ENCODE measurements at regions not wholly inside any gene's neighbourhood (a gene's known extent, or its start where the extent isn't known, plus 50 kb on each side); places are given as distances from the start of the nearest gene placed in this dataset.

DNA sequence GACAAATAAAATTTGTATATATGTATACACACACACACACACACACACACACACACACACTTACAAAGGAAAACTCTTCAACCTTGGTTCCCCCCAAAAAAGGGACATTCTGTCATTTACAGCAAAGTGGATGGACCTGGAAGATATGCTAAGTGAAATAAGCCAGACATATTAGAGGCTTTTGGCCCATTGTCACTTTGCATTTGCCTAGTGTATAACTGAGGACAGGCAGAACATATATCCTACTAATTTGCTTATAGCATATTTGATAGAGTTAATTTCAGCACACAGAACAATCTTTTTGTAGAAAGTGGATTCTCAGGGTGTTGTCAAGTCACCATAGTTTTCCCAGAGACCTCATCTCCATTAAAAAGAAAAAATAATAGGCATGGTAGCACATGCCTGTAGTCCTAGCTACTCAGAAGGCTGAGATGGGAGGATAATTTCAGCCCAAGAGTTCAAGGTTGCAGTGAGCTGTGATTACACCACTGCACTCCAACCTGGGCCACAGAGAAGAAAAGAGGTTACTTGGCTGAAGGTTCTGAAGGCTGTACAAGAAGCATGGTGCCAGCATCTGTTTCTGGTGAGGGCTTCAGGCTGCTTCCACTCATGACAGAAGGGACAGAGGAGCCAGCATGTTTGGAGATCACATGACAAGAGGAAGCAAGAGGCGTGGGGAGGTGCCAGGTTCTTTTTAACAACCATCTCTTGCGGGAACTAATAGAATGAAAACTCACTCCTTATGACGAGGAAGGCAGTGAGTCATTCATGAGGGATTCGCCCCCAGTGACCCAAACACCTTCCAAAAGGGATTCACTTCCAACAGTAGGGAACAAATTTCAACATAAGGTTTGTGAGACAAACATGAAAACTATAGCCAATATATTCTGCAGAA is 135.6 kb downstream of the TMEM168 start:
- TF ChIP-seq, protein P1, sequence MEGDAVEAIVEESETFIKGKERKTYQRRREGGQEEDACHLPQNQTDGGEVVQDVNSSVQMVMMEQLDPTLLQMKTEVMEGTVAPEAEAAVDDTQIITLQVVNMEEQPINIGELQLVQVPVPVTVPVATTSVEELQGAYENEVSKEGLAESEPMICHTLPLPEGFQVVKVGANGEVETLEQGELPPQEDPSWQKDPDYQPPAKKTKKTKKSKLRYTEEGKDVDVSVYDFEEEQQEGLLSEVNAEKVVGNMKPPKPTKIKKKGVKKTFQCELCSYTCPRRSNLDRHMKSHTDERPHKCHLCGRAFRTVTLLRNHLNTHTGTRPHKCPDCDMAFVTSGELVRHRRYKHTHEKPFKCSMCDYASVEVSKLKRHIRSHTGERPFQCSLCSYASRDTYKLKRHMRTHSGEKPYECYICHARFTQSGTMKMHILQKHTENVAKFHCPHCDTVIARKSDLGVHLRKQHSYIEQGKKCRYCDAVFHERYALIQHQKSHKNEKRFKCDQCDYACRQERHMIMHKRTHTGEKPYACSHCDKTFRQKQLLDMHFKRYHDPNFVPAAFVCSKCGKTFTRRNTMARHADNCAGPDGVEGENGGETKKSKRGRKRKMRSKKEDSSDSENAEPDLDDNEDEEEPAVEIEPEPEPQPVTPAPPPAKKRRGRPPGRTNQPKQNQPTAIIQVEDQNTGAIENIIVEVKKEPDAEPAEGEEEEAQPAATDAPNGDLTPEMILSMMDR (IDR thresholded peaks at IDR 0.05), result no peak
- no peak for TF ChIP-seq POLR2A (IDR thresholded peaks at IDR 0.05)
- TF ChIP-seq POLR2AphosphoS5 (IDR thresholded peaks at IDR 0.05), result no peak

Data from upper lobe of left lung (tissue), 4 donors.